Ishikawa (cell line): ENCODE measurements at regions not wholly inside any gene's neighbourhood (a gene's known extent, or its start where the extent isn't known, plus 50 kb on each side); places are given as distances from the start of the nearest gene placed in this dataset.

Experiments used
- CEBPB ChIP-seq: IDR thresholded peaks from 2 replicates; pipeline ENCODE4 v1.6.1; 2012
- CREB1 ChIP-seq: IDR thresholded peaks from 2 replicates; pipeline ENCODE4 v1.6.1; 2012; ENCODE audit warnings: low read depth
- EGR1 ChIP-seq: IDR thresholded peaks from 2 replicates; pipeline ENCODE4 v1.6.1; 2012
- EP300 ChIP-seq: IDR thresholded peaks from 2 replicates; pipeline ENCODE4 v1.6.1; 2012; ENCODE audit warnings: borderline replicate concordance
- FOXM1 ChIP-seq: IDR thresholded peaks from 2 replicates; pipeline ENCODE4 v1.6.1; 2012; ENCODE audit warnings: low read depth, borderline replicate concordance
- MAX ChIP-seq: IDR thresholded peaks from 2 replicates; pipeline ENCODE4 v1.6.1; 2012
- NFIC ChIP-seq: IDR thresholded peaks from 2 replicates; pipeline ENCODE4 v1.6.1; 2012
- RAD21 ChIP-seq: IDR thresholded peaks from 2 replicates; pipeline ENCODE4 v1.6.1; 2012; ENCODE audit warnings: low read depth
- REST ChIP-seq: IDR thresholded peaks from 2 replicates; pipeline ENCODE4 v1.6.1; 2012; ENCODE audit warnings: low read depth, mild to moderate bottlenecking
- TAF1 ChIP-seq: IDR thresholded peaks from 2 replicates; pipeline ENCODE4 v1.6.1; 2012; ENCODE audit warnings: low read depth, mild to moderate bottlenecking
- TCF12 ChIP-seq: IDR thresholded peaks from 2 replicates; pipeline ENCODE4 v1.6.1; 2012; ENCODE audit warnings: low read depth
- TEAD4 ChIP-seq: IDR thresholded peaks from 2 replicates; pipeline ENCODE4 v1.6.1; 2012
- USF1 ChIP-seq: IDR thresholded peaks from 2 replicates; pipeline ENCODE4 v1.6.1; 2012
- YY1 ChIP-seq: IDR thresholded peaks from 2 replicates; pipeline ENCODE4 v1.6.1; 2012; ENCODE audit warnings: low read depth
- ZBTB7A ChIP-seq: IDR thresholded peaks from 2 replicates; pipeline ENCODE4 v1.6.1; 2012; ENCODE audit warnings: low read depth

GRCh38 chr12:13680916-13681315 is 300.5 kb downstream of the GRIN2B start:
- no peak for TF ChIP-seq CREB1
- TF ChIP-seq ZBTB7A = no peak
- TF ChIP-seq USF1 = no peak
- no peak for TF ChIP-seq YY1
- no peak for TF ChIP-seq EP300
- TF ChIP-seq EGR1 = no peak
- no peak for TF ChIP-seq CEBPB
- TF ChIP-seq NFIC = no peak
- no peak for TF ChIP-seq TCF12
- TF ChIP-seq RAD21 = no peak
- no peak for TF ChIP-seq TAF1
- no peak for TF ChIP-seq REST
- no peak for TF ChIP-seq MAX
- TF ChIP-seq FOXM1 = no peak
- TF ChIP-seq TEAD4 = no peak

- TF ChIP-seq RAD21 (no peak), YY1 (no peak), REST (no peak), CEBPB (no peak), TCF12 (no peak), EGR1 (no peak), TEAD4 (no peak), FOXM1 (no peak), CREB1 (no peak), MAX (no peak), USF1 (no peak), TAF1 (no peak), NFIC (no peak), ZBTB7A (no peak), EP300 (no peak)
Observed at GRCh38 chr12:13676880-13677279, 304.5 kb downstream of the GRIN2B start.

GRCh38 chr12:13670285-13670866 is 311.0 kb downstream of the GRIN2B start:
- TF ChIP-seq ZBTB7A (no peak), TEAD4 (no peak), YY1 (no peak)

GRCh38 chr12:13668880-13669279 is 312.5 kb downstream of the GRIN2B start:
- TF ChIP-seq MAX (no peak), USF1 (no peak), EGR1 (no peak), TCF12 (no peak), NFIC (no peak), CREB1 (no peak), YY1 (no peak), FOXM1 (no peak), EP300 (no peak)

GRCh38 chr12:13666806-13667205 is 314.6 kb downstream of the GRIN2B start:
- TF ChIP-seq EGR1 = no peak
- TF ChIP-seq YY1 = no peak
- no peak for TF ChIP-seq NFIC
- TF ChIP-seq CEBPB = no peak
- TF ChIP-seq FOXM1 = no peak
- TF ChIP-seq REST = no peak
- TF ChIP-seq EP300 = no peak
- no peak for TF ChIP-seq CREB1
- no peak for TF ChIP-seq USF1
- TF ChIP-seq TCF12 = no peak
- no peak for TF ChIP-seq TEAD4
- no peak for TF ChIP-seq RAD21
- no peak for TF ChIP-seq ZBTB7A
